Loucy (cell line): ENCODE measurements at regions not wholly inside any gene's neighbourhood (a gene's known extent, or its start where the extent isn't known, plus 50 kb on each side); places are given as distances from the start of the nearest gene placed in this dataset.
"Not testable (repeated sequence)": the region's sequence is repeated elsewhere in the genome, so short reads cannot be mapped to it uniquely, and the experiment has no call there.

Experiments used
- H2AFZ ChIP-seq: fragments of 200-600 bp; sonication (generic); 2 replicates; pipeline ENCODE4 v1.6.0; 2016; ENCODE audit warnings: antibody characterized with exemption, mild to moderate bottlenecking, low read length, moderate library complexity
- H3F3A ChIP-seq: fragments of 200-600 bp; 2 replicates; pipeline ENCODE4 v1.6.0; 2016; ENCODE audit warnings: antibody characterized with exemption, low read depth, mild to moderate bottlenecking
- H3K27me3 ChIP-seq: fragments of 200-600 bp; sonication (generic); 2 replicates; pipeline ENCODE4 v1.6.1; 2014; ENCODE audit warnings: low read length, mild to moderate bottlenecking; ENCODE audit not compliant: insufficient read depth, poor library complexity, severe bottlenecking
- H3K36me3 ChIP-seq: fragments of 200-600 bp; sonication (generic); 2 replicates; pipeline ENCODE4 v1.6.1; 2016; ENCODE audit warnings: low read length; ENCODE audit not compliant: insufficient read depth
- H3K4me1 ChIP-seq: fragments of 200-600 bp; sonication (generic); 2 replicates; pipeline ENCODE4 v1.5.1; 2014; ENCODE audit warnings: low read length, mild to moderate bottlenecking; ENCODE audit not compliant: insufficient read depth, poor library complexity, severe bottlenecking
- H3K4me2 ChIP-seq: fragments of 200-600 bp; sonication (generic); 2 replicates; pipeline ENCODE4 v1.6.0; 2014; ENCODE audit warnings: antibody characterized with exemption, low read length, low read depth, mild to moderate bottlenecking; ENCODE audit not compliant: poor library complexity, severe bottlenecking
- H3K4me3 ChIP-seq: fragments of 200-600 bp; sonication (generic); 2 replicates; pipeline ENCODE4 v1.5.1; 2014; ENCODE audit warnings: low read length, mild to moderate bottlenecking, mixed read lengths; ENCODE audit not compliant: poor library complexity, severe bottlenecking
- H3K79me2 ChIP-seq: fragments of 200-600 bp; sonication (generic); 2 replicates; pipeline ENCODE4 v1.6.1; 2014; ENCODE audit warnings: low read length; ENCODE audit not compliant: insufficient read depth
- H3K9ac ChIP-seq: fragments of 200-600 bp; sonication (generic); 2 replicates; pipeline ENCODE4 v1.6.0; 2014; ENCODE audit warnings: mild to moderate bottlenecking, low read depth, low read length, moderate library complexity; ENCODE audit not compliant: poor library complexity, severe bottlenecking
- H3K9me2 ChIP-seq: fragments of 200-600 bp; sonication (generic); replicated peaks from 2 replicates; pipeline ENCODE4 v1.6.1; 2016; ENCODE audit warnings: low read depth, low read length, mixed read lengths
- H3K9me3 ChIP-seq: fragments of 200-600 bp; sonication (generic); 2 replicates; pipeline ENCODE4 v1.6.1; 2014; ENCODE audit warnings: mild to moderate bottlenecking, antibody characterized with exemption, low read length, low read depth; ENCODE audit not compliant: insufficient read depth
- H4K20me1 ChIP-seq: fragments of 200-600 bp; sonication (generic); 2 replicates; pipeline ENCODE4 v1.6.0; 2014; ENCODE audit warnings: antibody characterized with exemption, low read length, mild to moderate bottlenecking; ENCODE audit not compliant: insufficient read depth, poor library complexity, severe bottlenecking
- EZH2phosphoT487 ChIP-seq: fragments of 200-600 bp; IDR thresholded peaks from 2 replicates; pipeline ENCODE4 v1.6.1; 2018; ENCODE audit warnings: antibody characterized with exemption, mild to moderate bottlenecking, moderate library complexity, borderline replicate concordance
- TF ChIP-seq, protein P1 (sequence below): fragments of 200-600 bp; sonication (generic); conservative IDR thresholded peaks from 2 replicates; pipeline ENCODE4 v1.5.1; 2014; ENCODE audit warnings: mild to moderate bottlenecking, antibody characterized with exemption, low read length

DNA sequence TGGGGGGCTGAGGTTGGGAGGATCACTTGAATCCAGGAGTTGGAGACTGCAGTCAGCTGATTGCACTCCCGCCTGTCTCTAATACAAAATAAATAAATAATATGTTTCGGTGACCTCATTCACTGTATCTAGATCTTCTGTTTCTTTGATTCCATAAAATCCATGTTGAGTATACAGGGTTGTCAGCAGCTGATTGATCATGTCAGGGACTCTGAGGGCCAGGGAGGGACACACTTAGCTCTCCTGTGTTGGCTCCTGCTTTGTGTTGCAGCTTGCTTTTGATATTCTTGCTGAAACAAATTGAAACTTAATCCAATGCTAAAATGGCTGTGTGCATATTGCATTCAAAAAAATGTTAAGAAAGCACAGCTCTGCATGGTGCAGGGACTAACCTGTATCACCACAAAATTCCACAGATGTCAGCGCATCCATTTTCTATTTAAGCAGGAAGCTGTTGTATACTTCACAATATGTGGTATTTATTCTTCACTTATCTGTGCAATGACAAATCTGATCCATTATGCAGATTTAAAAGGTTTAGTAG, 454.5 kb downstream of the CDH11 start:
- Histone ChIP-seq H3K9ac (no peak overlapping the region), H3K36me3 (no peaks in the 10 kb centered on the region), H2AFZ (no peak overlapping the region), H3K27me3 (no peaks in the 10 kb centered on the region), H3K4me2 (no peak overlapping the region), H3K4me3 (no peak overlapping the region), H3K79me2 (no peaks in the 10 kb centered on the region), H3K4me1 (no peaks in the 10 kb centered on the region), H4K20me1 (no peaks in the 10 kb centered on the region), H3K9me3 (no peaks in the 10 kb centered on the region; the same call in 1 of the 2 replicates), H3F3A (no peaks in the 10 kb centered on the region), H3K9me2 (no peaks in the 10 kb centered on the region)
- TF ChIP-seq EZH2phosphoT487, result no peak
- TF ChIP-seq, protein P1, sequence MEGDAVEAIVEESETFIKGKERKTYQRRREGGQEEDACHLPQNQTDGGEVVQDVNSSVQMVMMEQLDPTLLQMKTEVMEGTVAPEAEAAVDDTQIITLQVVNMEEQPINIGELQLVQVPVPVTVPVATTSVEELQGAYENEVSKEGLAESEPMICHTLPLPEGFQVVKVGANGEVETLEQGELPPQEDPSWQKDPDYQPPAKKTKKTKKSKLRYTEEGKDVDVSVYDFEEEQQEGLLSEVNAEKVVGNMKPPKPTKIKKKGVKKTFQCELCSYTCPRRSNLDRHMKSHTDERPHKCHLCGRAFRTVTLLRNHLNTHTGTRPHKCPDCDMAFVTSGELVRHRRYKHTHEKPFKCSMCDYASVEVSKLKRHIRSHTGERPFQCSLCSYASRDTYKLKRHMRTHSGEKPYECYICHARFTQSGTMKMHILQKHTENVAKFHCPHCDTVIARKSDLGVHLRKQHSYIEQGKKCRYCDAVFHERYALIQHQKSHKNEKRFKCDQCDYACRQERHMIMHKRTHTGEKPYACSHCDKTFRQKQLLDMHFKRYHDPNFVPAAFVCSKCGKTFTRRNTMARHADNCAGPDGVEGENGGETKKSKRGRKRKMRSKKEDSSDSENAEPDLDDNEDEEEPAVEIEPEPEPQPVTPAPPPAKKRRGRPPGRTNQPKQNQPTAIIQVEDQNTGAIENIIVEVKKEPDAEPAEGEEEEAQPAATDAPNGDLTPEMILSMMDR, result no peak

DNA sequence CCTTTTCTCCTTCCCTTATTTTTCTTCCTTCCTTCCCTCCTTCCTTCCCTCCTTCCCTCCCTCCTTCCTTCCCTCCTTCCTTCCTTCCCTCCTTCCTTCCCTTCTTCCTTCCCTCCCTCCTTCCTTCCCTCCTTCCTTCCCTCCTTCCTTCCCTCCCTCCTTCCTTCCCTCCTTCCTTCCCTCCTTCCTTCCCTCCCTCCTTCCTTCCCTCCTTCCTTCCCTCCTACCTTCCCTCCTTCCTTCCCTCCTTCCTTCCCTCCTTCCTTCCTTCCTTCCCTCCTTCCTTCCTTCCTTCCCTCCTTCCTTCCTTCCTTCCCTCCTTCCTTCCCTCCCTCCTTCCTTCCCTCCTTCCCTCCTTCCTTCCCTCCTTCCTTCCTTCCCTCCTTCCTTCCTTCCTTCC, 459.6 kb downstream of the CDH11 start:
- not testable (repeated sequence) for H4K20me1 ChIP-seq, H3K9me2 ChIP-seq, H3K27me3 ChIP-seq, H3K36me3 ChIP-seq, H3K4me2 ChIP-seq, H2AFZ ChIP-seq, H3F3A ChIP-seq, H3K4me1 ChIP-seq, H3K4me3 ChIP-seq, H3K79me2 ChIP-seq, H3K9me3 ChIP-seq, H3K9ac ChIP-seq

DNA sequence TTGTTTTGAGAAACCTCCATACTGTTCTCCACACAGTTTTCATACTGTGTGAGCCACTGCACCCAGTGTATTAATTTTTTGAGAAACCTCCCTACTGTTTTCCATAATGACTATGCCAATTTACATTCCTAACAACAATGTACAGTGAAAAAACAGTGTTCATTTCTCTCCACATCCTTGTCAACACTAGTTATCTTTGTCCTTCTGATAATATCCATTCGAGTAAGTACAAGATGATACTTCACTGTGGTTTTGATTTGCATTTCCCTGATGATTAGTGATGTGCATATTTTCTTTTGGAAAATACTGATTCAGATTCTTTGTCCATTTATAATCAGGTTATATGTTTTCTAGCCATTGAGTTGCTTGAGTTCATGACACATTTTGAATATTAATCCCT, 462.0 kb downstream of the CDH11 start:
- TF ChIP-seq, protein P1, result no peak
- TF ChIP-seq EZH2phosphoT487, result no peak

DNA sequence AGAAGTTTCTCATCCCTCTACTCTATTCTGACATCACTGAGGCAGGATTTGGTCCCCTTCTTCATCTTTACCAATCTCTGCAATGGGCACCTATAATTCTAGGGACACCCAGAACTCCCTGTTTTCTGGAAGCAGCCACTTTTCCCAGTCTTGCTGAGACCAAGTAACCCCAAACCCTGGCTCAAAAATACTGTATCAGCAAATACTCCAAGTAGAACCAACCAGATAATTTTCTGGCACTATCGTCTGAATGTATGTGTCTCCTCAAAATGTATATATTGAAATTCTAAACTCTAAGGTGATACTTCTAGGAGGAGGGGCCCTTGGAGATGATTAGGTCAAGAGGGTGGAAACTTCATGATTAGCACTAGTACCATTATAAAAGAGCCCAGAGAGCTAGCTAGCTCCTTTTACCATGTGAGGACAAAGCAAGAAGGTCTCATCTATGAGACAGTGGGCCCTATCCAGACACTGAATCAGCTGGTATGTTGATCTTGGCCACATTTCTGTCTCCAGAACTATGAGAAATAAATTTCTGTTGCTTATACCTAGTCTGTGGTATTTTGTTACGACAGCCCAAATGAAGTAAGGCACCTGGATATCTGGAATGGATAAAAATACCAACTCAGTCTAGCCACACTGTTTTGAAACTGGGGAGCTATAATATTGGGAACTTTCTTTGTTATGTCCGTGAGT, 464.4 kb downstream of the CDH11 start:
- Histone ChIP-seq H3K36me3 (no peaks in the 10 kb centered on the region), H3K9ac (no peak overlapping the region), H3K9me2 (no peaks in the 10 kb centered on the region), H2AFZ (no peak overlapping the region), H3K4me2 (no peak overlapping the region), H3F3A (no peaks in the 10 kb centered on the region), H4K20me1 (no peaks in the 10 kb centered on the region), H3K4me1 (no peaks in the 10 kb centered on the region), H3K79me2 (no peaks in the 10 kb centered on the region), H3K4me3 (no peak overlapping the region), H3K27me3 (no peaks in the 10 kb centered on the region), H3K9me3 (no peaks in the 10 kb centered on the region)
- TF ChIP-seq EZH2phosphoT487, result no peak
- TF ChIP-seq, protein P1, result no peak

More for the DNA sequence above, 462.0 kb downstream of the CDH11 start:
- Histone ChIP-seq H3K36me3 (no peaks in the 10 kb centered on the region), H2AFZ (no peak overlapping the region), H3K9ac (no peak overlapping the region), H3K9me3 (no peaks in the 10 kb centered on the region), H3K27me3 (no peaks in the 10 kb centered on the region), H3K4me3 (no peak overlapping the region), H3F3A (no peaks in the 10 kb centered on the region), H3K4me1 (no peaks in the 10 kb centered on the region), H3K4me2 (no peak overlapping the region), H3K79me2 (no peaks in the 10 kb centered on the region), H4K20me1 (no peaks in the 10 kb centered on the region), H3K9me2 (no peaks in the 10 kb centered on the region)
